Right lobe of liver (tissue), 6 donors: ENCODE measurements at regions not wholly inside any gene's neighbourhood (a gene's known extent, or its start where the extent isn't known, plus 50 kb on each side); places are given as distances from the start of the nearest gene placed in this dataset.
"Not testable (repeated sequence)": the region's sequence is repeated elsewhere in the genome, so short reads cannot be mapped to it uniquely, and the experiment has no call there.

Source experiments
- ATAC-seq, 4 donors: fragments of 200-7000 bp; cut with Tn5 transposase; one replicate each; pipeline ENCODE4 v1.9.1; 2020; ENCODE audit warnings: mild to moderate bottlenecking in 4 of 4, moderate library complexity in 4 of 4
- DNase-seq, 3 donors: peaks; one replicate each; pipeline ENCODE4 v3.0.0-alpha.2; 2020
- H3K27ac ChIP-seq, 3 donors: fragments of 200-600 bp; one replicate each; pipeline ENCODE4 v1.8.0; 2022
- H3K27me3 ChIP-seq, 2 donors: fragments of 200-600 bp; one replicate each; pipeline ENCODE4 v1.8.0; 2022
- H3K36me3 ChIP-seq, 4 donors: fragments of 200-600 bp; sonication (generic) in 1 of 4; one replicate each; pipeline versions ENCODE4 v1.5.1 to v1.8.0; 2017 to 2022; ENCODE audit warnings: control low read depth in 1 of 4
- H3K4me1 ChIP-seq, 4 donors: fragments of 200-600 bp; sonication (generic) in 1 of 4; one replicate each; pipeline versions ENCODE4 v1.5.1 to v1.8.0; 2017 to 2022; ENCODE audit warnings: control low read depth in 1 of 4
- H3K4me3 ChIP-seq, 3 donors: fragments of 200-600 bp; one replicate each; pipeline ENCODE4 v1.8.0; 2022
- H3K9me3 ChIP-seq, 4 donors: fragments of 200-600 bp; sonication (generic) in 1 of 4; one replicate each; pipeline versions ENCODE4 v1.5.1 to v1.8.0; 2017 to 2022; ENCODE audit warnings: control low read depth in 1 of 4
- CTCF ChIP-seq, 4 donors: fragments of 200-600 bp in 3 of 4; fragments of 450-650 bp in 1 of 4; IDR thresholded peaks; one replicate each; pipeline versions ENCODE4 v1.5.1 to v1.8.0; 2016 to 2022; ENCODE audit warnings: antibody characterized with exemption in 4 of 4, mild to moderate bottlenecking in 2 of 4
- POLR2A ChIP-seq: fragments of 450-650 bp; IDR thresholded peaks from one replicate; pipeline ENCODE4 v1.6.1; 2017; ENCODE audit warnings: antibody characterized with exemption, mild to moderate bottlenecking
- WGBS: methylation state at CpG from one replicate; pipeline ENCODE4 v1.1.6; 2018; ENCODE audit warnings: low coverage, low lambda C conversion rate; ENCODE audit not compliant: insufficient coverage; ENCODE audit errors: missing lambda C conversion rate; 5-methylcytosine and 5-hydroxymethylcytosine counted together
- intact Hi-C, 2 donors: fragments of 100-400 bp; cut with DNase I; formaldehyde crosslinking; loops; one replicate each; pipeline versions ENCODE4 v1.11.2 to v1.14.1; 2022
- donor health status: DM: no; HTN: yes; CAD: no.
- donor health status: DM: no; HTN: no; CAD: no.
- donor health status: DM: no; HTN: no; CAD: no.
- donor health status: DM: no; HTN: yes; CAD: no.
- donor health status: DM: no; HTN: yes; CAD: no.

GRCh38 chr7:34357946-34358345 lies 300.1 kb upstream of the NPSR1 start:
- Histone ChIP-seq H3K4me1 (no peaks in the 10 kb centered on the region), H3K9me3 (no peaks in the 10 kb centered on the region), H3K4me3 (no peak overlapping the region), H3K27ac (no peak overlapping the region), H3K27me3 (no peaks in the 10 kb centered on the region), H3K36me3 (no peaks in the 10 kb centered on the region)
- no peak for ATAC-seq
- WGBS, result 56% methylated on average over 8 of the region's 8 CpGs
- no peak for DNase-seq
- TF ChIP-seq POLR2A (no peak), CTCF (IDR thresholded peaks at IDR 0.05) (no peak)
- intact Hi-C loops, result no loop called here

GRCh38 chr7:34358578-34358977 lies 299.4 kb upstream of the NPSR1 start:
- H3K27ac ChIP-seq, ATAC-seq, H3K36me3 ChIP-seq, DNase-seq, H3K27me3 ChIP-seq, H3K9me3 ChIP-seq, intact Hi-C loops, H3K4me3 ChIP-seq, H3K4me1 ChIP-seq: not testable (repeated sequence)
- 83% methylated on average over 1 of the region's 1 CpG for WGBS

GRCh38 chr7:34361663-34362250 lies 296.3 kb upstream of the NPSR1 start:
- no peaks in the 10 kb centered on the region for H3K9me3 ChIP-seq
- intact Hi-C loops, result no loop called here
- no peak overlapping the region for H3K4me3 ChIP-seq
- no peaks in the 10 kb centered on the region for H3K36me3 ChIP-seq
- no peak for TF ChIP-seq POLR2A
- TF ChIP-seq CTCF (IDR thresholded peaks at IDR 0.05), result no peak
- DNase-seq (no peak), ATAC-seq (no peak)
- 64% methylated on average over 3 of the region's 3 CpGs for WGBS
- H3K27me3 ChIP-seq, result no peaks in the 10 kb centered on the region
- H3K4me1 ChIP-seq, result no peaks in the 10 kb centered on the region
- H3K27ac ChIP-seq, result no peak overlapping the region

- no peak for DNase-seq
- no peaks in the 10 kb centered on the region for H3K27me3 ChIP-seq
- H3K9me3 ChIP-seq, result no peaks in the 10 kb centered on the region
- no peak overlapping the region for H3K27ac ChIP-seq
- 32% methylated on average over 2 of the region's 2 CpGs for WGBS
- no peak for TF ChIP-seq POLR2A
- no peak for TF ChIP-seq CTCF (IDR thresholded peaks at IDR 0.05)
- H3K4me1 ChIP-seq, result no peaks in the 10 kb centered on the region
- H3K36me3 ChIP-seq, result no peaks in the 10 kb centered on the region
- no peak overlapping the region for H3K4me3 ChIP-seq
- intact Hi-C loops, result no loop called here
- no peak for ATAC-seq
Observed at GRCh38 chr7:34362621-34363020, 295.4 kb upstream of the NPSR1 start.

- intact Hi-C loops, result no loop called here
- H3K27me3 ChIP-seq, result no peaks in the 10 kb centered on the region
- WGBS, result 58% methylated on average over 2 of the region's 2 CpGs
- H3K4me3 ChIP-seq, result no peak overlapping the region
- TF ChIP-seq CTCF (IDR thresholded peaks at IDR 0.05), result no peak
- no peak for TF ChIP-seq POLR2A
- no peak for DNase-seq
- ATAC-seq, result no peak
- H3K4me1 ChIP-seq, result no peaks in the 10 kb centered on the region
- H3K36me3 ChIP-seq, result no peaks in the 10 kb centered on the region
- no peak overlapping the region for H3K27ac ChIP-seq
- H3K9me3 ChIP-seq, result no peaks in the 10 kb centered on the region
Observed at GRCh38 chr7:34364130-34364529, 293.9 kb upstream of the NPSR1 start.
